ENCODE measurements at regions not wholly inside any gene's neighbourhood (a gene's known extent, or its start where the extent isn't known, plus 50 kb on each side); places are given as distances from the start of the nearest gene placed in this dataset.

GRCh38 chr9:108254236-108254635 is 601.5 kb downstream of the ACTL7B start:
- TF ChIP-seq, protein P1, sequence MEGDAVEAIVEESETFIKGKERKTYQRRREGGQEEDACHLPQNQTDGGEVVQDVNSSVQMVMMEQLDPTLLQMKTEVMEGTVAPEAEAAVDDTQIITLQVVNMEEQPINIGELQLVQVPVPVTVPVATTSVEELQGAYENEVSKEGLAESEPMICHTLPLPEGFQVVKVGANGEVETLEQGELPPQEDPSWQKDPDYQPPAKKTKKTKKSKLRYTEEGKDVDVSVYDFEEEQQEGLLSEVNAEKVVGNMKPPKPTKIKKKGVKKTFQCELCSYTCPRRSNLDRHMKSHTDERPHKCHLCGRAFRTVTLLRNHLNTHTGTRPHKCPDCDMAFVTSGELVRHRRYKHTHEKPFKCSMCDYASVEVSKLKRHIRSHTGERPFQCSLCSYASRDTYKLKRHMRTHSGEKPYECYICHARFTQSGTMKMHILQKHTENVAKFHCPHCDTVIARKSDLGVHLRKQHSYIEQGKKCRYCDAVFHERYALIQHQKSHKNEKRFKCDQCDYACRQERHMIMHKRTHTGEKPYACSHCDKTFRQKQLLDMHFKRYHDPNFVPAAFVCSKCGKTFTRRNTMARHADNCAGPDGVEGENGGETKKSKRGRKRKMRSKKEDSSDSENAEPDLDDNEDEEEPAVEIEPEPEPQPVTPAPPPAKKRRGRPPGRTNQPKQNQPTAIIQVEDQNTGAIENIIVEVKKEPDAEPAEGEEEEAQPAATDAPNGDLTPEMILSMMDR (conservative IDR thresholded peaks at IDR 0.05 in 1 of 2, IDR thresholded peaks at IDR 0.05 in 1 of 2; ENCODE audit: extremely low read depth in 1 of 2, insufficient read depth in 1 of 2, low read depth in 1 of 2, low read length in 2 of 2): no peak
- TF ChIP-seq EZH2 (IDR thresholded peaks at IDR 0.05; ENCODE audit: borderline replicate concordance, low read length): no peak
